ENCODE measurements at regions not wholly inside any gene's neighbourhood (a gene's known extent, or its start where the extent isn't known, plus 50 kb on each side); places are given as distances from the start of the nearest gene placed in this dataset.
"Not testable (repeated sequence)": the region's sequence is repeated elsewhere in the genome, so short reads cannot be mapped to it uniquely, and the experiment has no call there.

- not testable (repeated sequence) for DNase-seq
These were observed 98.7 kb upstream of the RRN3 start for GRCh38 chr16:15192813-15193212.

GRCh38 chr16:15192197-15192596 is 98.1 kb upstream of the RRN3 start:
- not testable (repeated sequence) for DNase-seq

GRCh38 chr16:15189478-15189877 is 95.4 kb upstream of the RRN3 start:
- not testable (repeated sequence) for DNase-seq
